ENCODE measurements at regions not wholly inside any gene's neighbourhood (a gene's known extent, or its start where the extent isn't known, plus 50 kb on each side); places are given as distances from the start of the nearest gene placed in this dataset.

- Mint-ChIP-seq H3K36me3 (ENCODE audit: low read depth, unreplicated experiment) (no peaks in the 10 kb centered on the region), H3K27ac (ENCODE audit: unreplicated experiment) (no peak overlapping the region), H3K4me1 (ENCODE audit: unreplicated experiment) (no peaks in the 10 kb centered on the region), H3K4me3 (ENCODE audit: unreplicated experiment) (no peak overlapping the region), H3K9me3 (ENCODE audit: unreplicated experiment) (no peaks in the 10 kb centered on the region), H3K27me3 (ENCODE audit: unreplicated experiment) (peaks cover 3% of the 10 kb centered on the region)
- TF ChIP-seq CTCF (IDR thresholded peaks at IDR 0.05; ENCODE audit: unreplicated experiment), result no peak
- DNase-seq (ENCODE audit: low spot score), result no peak
These were observed 356.2 kb upstream of the SMIM21 start for GRCh38 chr18:75783566-75784281.

GRCh38 chr18:75782826-75783225 is 355.3 kb upstream of the SMIM21 start:
- H3K4me1 Mint-ChIP-seq (ENCODE audit: unreplicated experiment), result no peaks in the 10 kb centered on the region
- H3K4me3 Mint-ChIP-seq (ENCODE audit: unreplicated experiment), result no peak overlapping the region
- H3K9me3 Mint-ChIP-seq (ENCODE audit: unreplicated experiment), result no peaks in the 10 kb centered on the region
- H3K27me3 Mint-ChIP-seq (ENCODE audit: unreplicated experiment), result peaks cover 3% of the 10 kb centered on the region
- no peaks in the 10 kb centered on the region for H3K36me3 Mint-ChIP-seq (ENCODE audit: low read depth, unreplicated experiment)
- TF ChIP-seq CTCF (IDR thresholded peaks at IDR 0.05; ENCODE audit: unreplicated experiment), result no peak
- DNase-seq (ENCODE audit: low spot score), result no peak
- no peak overlapping the region for H3K27ac Mint-ChIP-seq (ENCODE audit: unreplicated experiment)

GRCh38 chr18:75782204-75782603 is 354.7 kb upstream of the SMIM21 start:
- H3K27me3 Mint-ChIP-seq (ENCODE audit: unreplicated experiment), result peaks cover 3% of the 10 kb centered on the region
- no peak for DNase-seq (ENCODE audit: low spot score)
- no peaks in the 10 kb centered on the region for H3K9me3 Mint-ChIP-seq (ENCODE audit: unreplicated experiment)
- H3K4me3 Mint-ChIP-seq (ENCODE audit: unreplicated experiment), result no peak overlapping the region
- H3K27ac Mint-ChIP-seq (ENCODE audit: unreplicated experiment), result no peak overlapping the region
- H3K4me1 Mint-ChIP-seq (ENCODE audit: unreplicated experiment), result no peaks in the 10 kb centered on the region
- no peak for TF ChIP-seq CTCF (IDR thresholded peaks at IDR 0.05; ENCODE audit: unreplicated experiment)
- H3K36me3 Mint-ChIP-seq (ENCODE audit: low read depth, unreplicated experiment), result no peaks in the 10 kb centered on the region

GRCh38 chr18:75779910-75780309 is 352.4 kb upstream of the SMIM21 start:
- no peak overlapping the region for H3K4me3 Mint-ChIP-seq (ENCODE audit: unreplicated experiment)
- TF ChIP-seq CTCF (IDR thresholded peaks at IDR 0.05; ENCODE audit: unreplicated experiment), result no peak
- no peak for DNase-seq (ENCODE audit: low spot score)

GRCh38 chr18:75779450-75779849 is 351.9 kb upstream of the SMIM21 start:
- Mint-ChIP-seq H3K4me3 (ENCODE audit: unreplicated experiment) (no peak overlapping the region), H3K27me3 (ENCODE audit: unreplicated experiment) (peaks cover 3% of the 10 kb centered on the region), H3K4me1 (ENCODE audit: unreplicated experiment) (no peaks in the 10 kb centered on the region), H3K36me3 (ENCODE audit: low read depth, unreplicated experiment) (no peaks in the 10 kb centered on the region), H3K27ac (ENCODE audit: unreplicated experiment) (no peak overlapping the region), H3K9me3 (ENCODE audit: unreplicated experiment) (no peaks in the 10 kb centered on the region)
- no peak for DNase-seq (ENCODE audit: low spot score)
- TF ChIP-seq CTCF (IDR thresholded peaks at IDR 0.05; ENCODE audit: unreplicated experiment), result no peak

More at GRCh38 chr18:75779910-75780309, 352.4 kb upstream of the SMIM21 start:
- Mint-ChIP-seq H3K4me1 (ENCODE audit: unreplicated experiment) (no peaks in the 10 kb centered on the region), H3K27ac (ENCODE audit: unreplicated experiment) (no peak overlapping the region), H3K9me3 (ENCODE audit: unreplicated experiment) (no peaks in the 10 kb centered on the region), H3K27me3 (ENCODE audit: unreplicated experiment) (peaks cover 3% of the 10 kb centered on the region), H3K36me3 (ENCODE audit: low read depth, unreplicated experiment) (no peaks in the 10 kb centered on the region)

All from endothelial cell (in vitro differentiated cells).